ENCODE measurements at regions not wholly inside any gene's neighbourhood (a gene's known extent, or its start where the extent isn't known, plus 50 kb on each side); places are given as distances from the start of the nearest gene placed in this dataset.

DNA sequence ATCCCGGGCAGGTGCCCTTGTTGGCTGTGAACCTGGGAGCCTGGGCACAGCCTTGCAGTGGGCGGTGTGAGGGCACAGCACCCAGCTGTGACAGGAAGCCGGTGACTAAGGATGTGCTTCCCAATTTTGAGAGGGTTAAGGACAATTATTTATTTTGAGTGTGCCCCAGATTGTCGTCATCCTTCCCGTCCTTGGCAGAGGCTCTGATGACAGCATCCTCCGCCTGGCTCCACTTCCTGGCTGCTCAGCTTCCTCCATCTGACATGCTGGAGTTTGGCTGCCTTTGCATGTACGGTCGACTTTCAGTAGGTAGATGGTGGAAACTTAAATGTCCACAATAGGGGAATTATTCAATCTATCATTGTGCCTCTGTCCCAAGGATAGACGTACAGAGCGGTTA is 282.4 kb upstream of the EEF2KMT start:
- no peak for DNase-seq

DNA sequence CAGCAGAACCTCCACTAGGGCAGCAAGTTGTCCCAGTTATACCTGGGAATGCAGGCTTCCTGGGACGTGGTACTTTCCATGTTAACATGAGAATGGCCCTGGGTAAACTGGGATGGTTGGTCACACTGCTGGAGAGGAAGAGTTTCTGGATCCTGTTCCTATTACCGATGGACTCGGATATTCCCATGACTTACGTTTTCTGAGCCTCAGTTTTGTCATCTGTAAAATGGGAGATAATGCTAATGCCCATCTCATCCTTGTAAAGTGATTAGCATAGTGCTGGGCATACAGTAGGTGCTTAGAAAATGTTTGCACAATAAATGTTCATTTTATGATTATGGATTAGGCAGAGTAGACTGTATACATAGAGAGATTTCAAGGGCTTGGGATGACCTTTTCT is 280.9 kb upstream of the EEF2KMT start:
- no peak for DNase-seq

GRCh38 chr16:5377280-5377898 is 279.8 kb upstream of the EEF2KMT start:
- no peak for DNase-seq

GRCh38 chr16:5374184-5374583 is 276.6 kb upstream of the EEF2KMT start:
- DNase-seq: no peak

- DNase-seq: no peak
Measured at GRCh38 chr16:5367951-5368350, 270.4 kb upstream of the EEF2KMT start.

- DNase-seq: no peak
Measured at GRCh38 chr16:5366126-5366525, 268.5 kb upstream of the EEF2KMT start.

- no peak for DNase-seq
Measured at GRCh38 chr16:5364186-5364585, 266.6 kb upstream of the EEF2KMT start.

DNA sequence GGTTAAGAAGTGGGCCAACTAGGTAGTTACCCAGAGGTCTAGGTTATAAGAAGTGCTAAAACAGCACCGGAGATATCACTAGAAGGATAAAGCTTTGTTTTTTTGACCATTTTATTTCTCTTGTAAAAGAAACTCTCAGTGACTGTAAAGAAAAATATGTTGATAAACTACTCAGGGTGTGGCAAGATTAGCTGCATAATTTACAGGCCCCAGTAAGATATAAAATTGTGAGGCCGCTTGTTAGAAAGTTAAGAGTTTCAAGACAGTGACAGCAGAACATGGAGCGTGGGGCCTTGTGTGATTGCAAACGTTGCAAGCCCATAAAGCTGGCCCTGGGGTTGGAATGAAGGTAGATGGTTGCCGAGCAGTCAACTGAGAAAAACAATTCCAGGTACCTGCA is 263.7 kb upstream of the EEF2KMT start:
- no peak for DNase-seq

DNA sequence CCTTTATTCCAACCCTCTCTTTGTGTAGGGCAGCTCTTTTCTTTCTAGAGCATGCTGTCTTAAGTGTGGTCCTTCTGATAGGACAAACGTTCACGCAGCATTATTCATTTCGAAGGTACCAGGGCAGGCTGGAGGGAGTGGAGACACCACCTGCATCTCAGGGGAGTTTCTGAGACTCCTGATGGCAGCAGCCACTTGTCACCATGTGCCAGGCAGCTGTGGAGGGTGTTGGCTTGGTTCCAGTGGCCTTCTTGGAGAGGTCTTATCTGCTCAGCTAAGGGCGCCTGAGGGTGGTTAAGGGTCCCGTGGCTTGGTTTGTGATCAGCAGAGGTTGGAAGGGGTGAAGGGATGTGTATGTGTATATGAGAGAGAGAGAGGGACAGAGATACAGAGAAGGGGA is 257.1 kb upstream of the EEF2KMT start:
- DNase-seq: no peak

- DNase-seq: no peak
Measured at GRCh38 chr16:5349670-5350517, 252.3 kb upstream of the EEF2KMT start.

- no peak for DNase-seq
Measured at GRCh38 chr16:5349101-5349500, 251.5 kb upstream of the EEF2KMT start.

GRCh38 chr16:5347561-5347960 is 250.0 kb upstream of the EEF2KMT start:
- no peak for DNase-seq

- no peak for DNase-seq
Measured at GRCh38 chr16:5336941-5337340, 239.3 kb upstream of the EEF2KMT start.

GRCh38 chr16:5333991-5334390 is 236.4 kb upstream of the EEF2KMT start:
- DNase-seq: no peak

DNA sequence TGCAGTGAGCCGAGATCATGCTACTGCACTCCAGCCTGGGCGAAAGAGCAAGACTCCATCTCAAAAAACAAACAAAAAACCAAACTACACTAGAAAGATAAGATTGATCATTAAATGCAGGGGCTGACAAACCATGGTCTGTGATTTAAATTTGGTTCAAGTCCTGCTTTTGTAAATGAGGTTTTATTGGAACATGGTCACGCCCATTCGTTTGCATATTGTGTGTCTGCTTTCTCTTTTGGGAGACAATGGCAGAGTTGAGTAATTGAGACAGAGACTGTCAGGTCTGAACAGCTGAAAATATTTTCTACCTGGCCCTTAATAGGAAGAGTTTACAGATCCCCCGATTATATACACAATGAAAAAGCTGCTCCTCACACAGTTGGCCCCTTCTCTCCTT is 235.5 kb upstream of the EEF2KMT start:
- DNase-seq: no peak

GRCh38 chr16:5330058-5330457 is 232.5 kb upstream of the EEF2KMT start:
- DNase-seq: no peak

GRCh38 chr16:5328546-5328945 is 231.0 kb upstream of the EEF2KMT start:
- DNase-seq: no peak

GRCh38 chr16:5326395-5326794 is 228.8 kb upstream of the EEF2KMT start:
- DNase-seq: no peak

DNA sequence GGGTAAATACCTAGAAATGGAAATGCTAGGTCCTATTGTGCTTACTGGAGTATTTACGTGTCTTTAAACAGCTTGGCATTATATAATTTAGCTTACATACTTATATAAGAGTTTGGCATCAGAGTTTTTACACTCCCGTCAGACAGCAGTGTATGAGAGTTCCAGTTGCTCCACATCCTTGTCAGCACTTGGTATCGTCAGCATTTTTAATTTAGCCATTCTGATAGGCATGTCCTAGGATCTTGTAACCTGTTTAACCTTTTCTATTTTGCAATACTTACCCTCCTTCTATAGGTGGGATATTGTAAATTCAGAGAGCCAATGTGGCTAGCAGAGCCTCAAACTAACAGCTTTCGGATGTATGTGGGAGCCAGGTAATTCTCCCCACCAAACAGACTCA is 228.3 kb upstream of the EEF2KMT start:
- DNase-seq: no peak

DNA sequence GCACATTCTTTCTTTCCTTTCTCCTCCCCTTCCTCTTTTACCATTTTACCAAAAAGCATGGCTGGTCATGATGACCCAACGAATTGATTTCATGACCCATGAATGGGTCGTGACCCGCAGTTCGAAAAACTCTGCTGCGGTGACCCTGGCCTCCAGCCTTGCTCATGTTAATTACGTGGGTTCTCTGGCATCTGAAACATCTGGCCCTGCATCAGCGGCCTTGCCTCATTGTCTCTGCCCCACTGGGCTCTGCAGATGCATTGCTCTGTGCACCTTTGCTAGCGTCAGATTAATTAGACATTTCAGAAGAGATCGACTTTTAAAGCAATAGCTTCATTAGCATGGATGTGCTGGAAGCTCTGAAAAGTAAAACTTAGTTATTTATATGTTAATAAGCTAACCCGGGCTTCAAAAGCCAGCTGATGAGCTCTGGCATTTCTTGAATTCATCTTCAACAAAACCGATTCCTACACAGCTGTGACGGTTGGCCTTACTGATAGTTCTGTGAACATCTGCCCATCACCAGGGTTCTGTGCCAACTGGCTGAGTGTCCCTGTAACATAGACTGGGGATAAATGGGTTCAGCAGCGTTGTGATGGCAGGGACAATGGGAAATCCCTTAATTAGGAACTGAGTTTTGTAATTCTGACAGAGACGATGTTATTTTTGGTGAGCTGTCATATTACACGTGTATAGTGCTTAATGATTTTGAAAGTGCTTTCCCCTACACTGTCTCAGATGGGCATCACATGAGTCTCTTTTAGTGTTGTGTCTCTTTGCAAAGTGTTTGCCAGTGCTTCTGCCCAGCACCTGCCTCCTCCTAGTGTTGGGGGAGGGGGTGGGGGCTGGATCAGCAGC is 225.9 kb upstream of the EEF2KMT start:
- DNase-seq: no peak

DNA sequence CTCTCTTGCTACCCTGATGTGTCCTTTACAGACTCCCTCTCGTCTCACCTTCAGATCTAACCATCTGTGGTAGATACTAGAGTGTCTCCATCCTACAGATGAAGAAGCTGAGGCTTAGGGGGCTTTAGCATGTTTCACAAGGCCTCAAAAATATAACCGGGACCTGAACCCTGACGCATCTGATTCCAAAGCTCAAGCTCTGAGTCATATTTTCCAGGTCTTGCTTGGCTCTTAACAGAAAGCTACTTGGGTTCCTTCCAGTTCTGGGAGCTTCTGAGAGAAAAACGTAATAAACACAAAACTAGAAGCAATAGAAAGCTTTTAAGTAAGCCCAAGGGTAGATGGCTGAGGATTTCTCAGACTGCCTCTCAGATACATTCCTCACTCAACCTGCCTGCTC is 224.3 kb upstream of the EEF2KMT start:
- DNase-seq: no peak

DNA sequence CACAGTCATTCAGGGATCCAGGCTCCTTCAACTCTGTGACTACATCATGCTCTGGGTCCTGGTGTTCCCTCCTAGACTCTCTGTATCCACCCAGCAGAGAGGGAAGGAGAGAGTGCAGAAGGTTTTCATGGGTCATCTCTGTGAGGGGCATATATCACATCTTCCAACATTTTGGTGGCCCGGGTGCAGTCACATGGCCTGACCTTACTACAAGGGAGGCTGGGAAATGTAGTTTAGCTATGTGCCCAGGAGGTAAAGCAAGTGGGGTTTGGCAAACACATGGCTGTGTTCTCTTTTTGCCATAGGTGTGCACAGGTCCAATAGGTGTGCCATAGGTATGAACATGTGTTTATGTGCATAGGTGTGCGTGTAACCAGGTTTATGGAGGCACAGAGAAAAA is 222.2 kb upstream of the EEF2KMT start:
- DNase-seq: no peak

- no peak for DNase-seq
Measured at GRCh38 chr16:5315914-5316313, 218.3 kb upstream of the EEF2KMT start.

DNA sequence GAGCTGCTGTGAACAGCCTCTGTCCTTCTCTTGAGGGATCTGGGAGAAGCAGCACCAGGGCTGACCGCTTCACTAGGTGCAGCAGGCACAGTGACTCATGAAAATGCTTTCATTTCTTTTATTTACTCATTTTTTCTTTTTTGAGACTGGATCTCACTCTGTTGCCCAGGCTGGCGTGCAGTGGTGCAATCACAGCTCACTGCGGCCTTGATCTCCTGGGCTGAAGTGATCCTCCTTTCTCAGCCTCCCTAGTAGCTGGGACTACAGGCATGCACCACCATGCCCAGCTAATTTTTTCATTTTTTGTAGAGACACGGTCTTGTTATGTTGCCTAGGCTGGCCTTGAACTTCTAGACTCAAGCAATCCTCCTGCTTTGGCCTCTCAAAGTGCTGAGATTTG is 216.8 kb upstream of the EEF2KMT start:
- no peak for DNase-seq
